ENCODE measurements at regions not wholly inside any gene's neighbourhood (a gene's known extent, or its start where the extent isn't known, plus 50 kb on each side); places are given as distances from the start of the nearest gene placed in this dataset.
"Not testable (repeated sequence)": the region's sequence is repeated elsewhere in the genome, so short reads cannot be mapped to it uniquely, and the experiment has no call there.

DNA sequence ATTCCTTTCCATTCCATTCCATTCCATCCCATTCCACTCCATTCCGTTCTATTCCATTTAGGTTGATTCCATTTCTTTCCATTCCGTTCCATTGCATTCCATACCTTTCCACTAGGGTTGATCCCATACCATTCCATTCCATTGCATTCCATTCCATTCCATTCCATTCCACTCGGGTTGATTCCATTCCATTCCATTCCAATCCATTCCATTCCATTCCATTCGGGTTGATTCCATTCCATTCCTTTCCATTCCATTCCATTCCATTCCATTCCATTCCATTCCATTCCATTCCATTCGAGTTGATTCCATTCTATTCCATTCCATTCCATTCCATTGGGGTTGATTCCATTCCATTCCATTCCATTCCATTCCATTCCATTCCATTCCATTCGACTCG is 161.1 kb downstream of the CWH43 start:
- H3F3A ChIP-seq (ENCODE audit: insufficient read depth, low read length, poor library complexity, severe bottlenecking); H3K9me2 ChIP-seq (ENCODE audit: insufficient read depth, low read length); H3K36me3 ChIP-seq (ENCODE audit: insufficient read depth, low read length); H3K27me3 ChIP-seq (ENCODE audit: insufficient read depth, low read depth, low read length); H3K79me2 ChIP-seq (replicated peaks; ENCODE audit: insufficient read depth, low read length); H4K20me1 ChIP-seq (ENCODE audit: insufficient read depth); H3K27ac ChIP-seq (ENCODE audit: low read length); H3K9ac ChIP-seq (ENCODE audit: low read length); H3K4me3 ChIP-seq (ENCODE audit: low read length); H2AFZ ChIP-seq (ENCODE audit: low read depth, low read length); H3K4me2 ChIP-seq (ENCODE audit: low read length): not testable (repeated sequence)
- peaks cover 48% of the 10 kb centered on the region for H3K9me3 ChIP-seq (ENCODE audit: low read length)

DNA sequence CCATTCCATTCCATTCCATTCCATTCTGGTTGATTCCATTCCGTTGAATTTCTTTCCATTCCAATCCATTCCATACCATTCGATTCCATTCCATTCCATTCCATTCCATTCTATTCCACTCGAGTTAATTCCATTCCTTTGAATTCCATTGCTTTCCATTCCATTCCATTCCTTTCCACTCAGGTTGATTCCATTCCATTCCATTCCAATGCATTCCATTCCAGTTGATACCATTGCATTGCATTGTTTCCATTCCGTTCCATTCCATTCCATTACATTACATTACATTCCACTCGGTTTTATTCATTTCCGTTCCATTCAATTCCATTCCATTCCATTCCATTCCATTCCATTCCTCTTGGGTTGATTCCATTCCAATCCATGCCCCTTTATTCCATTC is 161.5 kb downstream of the CWH43 start:
- not testable (repeated sequence) for H3K4me2 ChIP-seq (ENCODE audit: low read length); H4K20me1 ChIP-seq (ENCODE audit: insufficient read depth); H3K36me3 ChIP-seq (ENCODE audit: insufficient read depth, low read length); H3K27me3 ChIP-seq (ENCODE audit: insufficient read depth, low read depth, low read length); H3K27ac ChIP-seq (ENCODE audit: low read length); H3K9me2 ChIP-seq (ENCODE audit: insufficient read depth, low read length); H3K4me3 ChIP-seq (ENCODE audit: low read length); H2AFZ ChIP-seq (ENCODE audit: low read depth, low read length); H3K9ac ChIP-seq (ENCODE audit: low read length); H3F3A ChIP-seq (ENCODE audit: insufficient read depth, low read length, poor library complexity, severe bottlenecking); H3K79me2 ChIP-seq (replicated peaks; ENCODE audit: insufficient read depth, low read length)
- peaks cover 49% of the 10 kb centered on the region for H3K9me3 ChIP-seq (ENCODE audit: low read length)

DNA sequence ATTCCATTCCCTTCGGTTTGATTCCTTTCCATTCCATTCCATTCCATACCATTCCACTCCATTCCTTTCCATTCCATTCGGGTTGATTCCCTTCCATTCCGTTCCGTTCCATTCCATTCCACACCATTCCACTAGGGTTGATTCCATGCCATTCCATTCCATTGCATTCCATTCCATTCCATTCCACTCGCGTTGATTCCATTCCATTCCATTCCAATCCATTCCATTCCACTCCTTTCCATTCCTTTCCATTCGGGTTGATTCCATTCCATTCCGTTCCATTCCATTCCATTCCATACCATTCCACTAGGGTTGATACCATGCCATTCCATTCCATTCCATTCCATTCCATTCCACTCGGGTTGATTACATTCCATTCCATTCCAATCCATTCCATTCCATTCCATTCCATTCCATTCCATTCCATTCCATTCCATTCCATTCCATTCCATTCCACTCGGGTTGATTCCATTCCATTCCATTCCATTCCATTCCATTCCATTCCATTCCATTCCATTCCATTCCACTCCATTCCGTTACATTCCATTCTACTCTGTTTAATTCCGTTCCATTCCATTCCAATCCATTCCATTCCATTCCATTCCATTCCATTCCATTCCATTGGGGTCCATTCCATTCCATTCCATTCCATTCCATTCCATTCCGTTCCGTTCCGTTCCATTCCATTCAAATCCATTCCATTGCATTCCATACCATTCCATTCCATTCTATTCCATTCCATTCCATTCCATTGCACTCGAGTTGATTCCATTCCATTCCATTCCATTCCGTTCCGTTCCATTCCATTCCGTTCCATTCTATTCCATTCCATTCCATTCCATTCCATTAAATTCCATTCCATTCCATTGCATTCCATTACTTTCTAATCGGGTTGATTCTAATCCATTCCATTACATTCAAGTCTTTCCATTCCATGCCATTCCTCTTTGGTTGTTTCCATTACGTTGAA is 163.2 kb downstream of the CWH43 start:
- H3F3A ChIP-seq (ENCODE audit: insufficient read depth, low read length, poor library complexity, severe bottlenecking); H4K20me1 ChIP-seq (ENCODE audit: insufficient read depth); H3K79me2 ChIP-seq (replicated peaks; ENCODE audit: insufficient read depth, low read length); H3K9ac ChIP-seq (ENCODE audit: low read length); H3K36me3 ChIP-seq (ENCODE audit: insufficient read depth, low read length); H3K9me2 ChIP-seq (ENCODE audit: insufficient read depth, low read length); H2AFZ ChIP-seq (ENCODE audit: low read depth, low read length); H3K27ac ChIP-seq (ENCODE audit: low read length); H3K27me3 ChIP-seq (ENCODE audit: insufficient read depth, low read depth, low read length); H3K4me3 ChIP-seq (ENCODE audit: low read length); H3K4me2 ChIP-seq (ENCODE audit: low read length): not testable (repeated sequence)
- peaks cover 61% of the 10 kb centered on the region for H3K9me3 ChIP-seq (ENCODE audit: low read length)

DNA sequence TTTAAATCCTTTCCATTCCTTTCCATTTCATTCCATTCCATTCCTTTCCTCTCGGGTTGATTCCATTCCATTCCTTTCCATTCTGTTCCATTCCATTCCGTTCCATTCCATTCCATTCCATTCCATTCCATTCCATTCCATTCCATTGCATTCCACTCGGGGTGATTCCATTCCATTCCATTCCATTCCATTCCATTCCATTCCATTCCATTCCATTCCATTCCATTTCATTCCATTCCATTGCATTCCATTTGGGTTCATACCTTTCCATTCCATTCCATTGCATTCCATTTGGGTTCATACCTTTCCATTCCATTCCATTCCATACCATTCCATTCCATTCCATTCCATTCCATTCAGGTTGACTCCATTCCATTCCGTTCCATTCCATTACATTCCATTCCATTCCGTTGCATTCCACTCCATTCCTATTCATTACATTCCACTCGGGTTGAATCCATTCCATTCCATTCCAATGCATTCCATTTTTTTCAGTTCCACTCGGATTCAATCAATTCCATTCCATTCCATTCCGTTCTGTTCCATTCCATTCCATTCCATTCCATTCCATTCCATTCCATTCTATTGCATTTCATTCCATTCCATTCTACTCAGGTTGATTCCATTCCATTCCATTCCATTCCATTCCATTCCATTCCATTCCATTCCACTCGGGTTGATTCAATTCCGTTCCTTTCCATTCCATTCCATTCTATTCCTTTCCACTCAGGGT is 164.4 kb downstream of the CWH43 start:
- not testable (repeated sequence) for H2AFZ ChIP-seq (ENCODE audit: low read depth, low read length); H3F3A ChIP-seq (ENCODE audit: insufficient read depth, low read length, poor library complexity, severe bottlenecking); H3K27ac ChIP-seq (ENCODE audit: low read length); H3K4me2 ChIP-seq (ENCODE audit: low read length); H3K4me3 ChIP-seq (ENCODE audit: low read length); H3K9me2 ChIP-seq (ENCODE audit: insufficient read depth, low read length); H3K36me3 ChIP-seq (ENCODE audit: insufficient read depth, low read length); H4K20me1 ChIP-seq (ENCODE audit: insufficient read depth); H3K9ac ChIP-seq (ENCODE audit: low read length); H3K27me3 ChIP-seq (ENCODE audit: insufficient read depth, low read depth, low read length); H3K79me2 ChIP-seq (replicated peaks; ENCODE audit: insufficient read depth, low read length)
- peaks cover 64% of the 10 kb centered on the region for H3K9me3 ChIP-seq (ENCODE audit: low read length)

DNA sequence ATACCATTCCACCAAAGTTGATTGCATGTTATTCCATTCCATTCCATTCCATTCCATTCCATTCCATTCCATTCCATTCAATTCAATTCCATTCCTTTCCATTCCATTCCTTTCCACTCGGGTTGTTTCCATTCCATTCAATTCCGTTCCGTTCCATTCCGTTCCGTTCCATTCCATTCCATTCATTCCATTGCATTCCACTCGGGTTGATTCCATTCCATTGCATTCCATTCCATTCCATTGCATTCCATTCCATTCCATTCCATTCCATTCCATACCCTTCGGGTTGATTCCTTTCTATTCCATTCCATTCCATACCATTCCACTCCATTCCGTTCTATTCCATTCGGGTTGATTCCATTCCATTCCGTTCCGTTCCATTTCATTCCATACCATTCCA is 166.9 kb downstream of the CWH43 start:
- H3K9me3 ChIP-seq (ENCODE audit: low read length), result peaks cover 51% of the 10 kb centered on the region
- not testable (repeated sequence) for H3K27ac ChIP-seq (ENCODE audit: low read length); H3K27me3 ChIP-seq (ENCODE audit: insufficient read depth, low read depth, low read length); H3K79me2 ChIP-seq (replicated peaks; ENCODE audit: insufficient read depth, low read length); H3K9me2 ChIP-seq (ENCODE audit: insufficient read depth, low read length); H4K20me1 ChIP-seq (ENCODE audit: insufficient read depth); H3K4me3 ChIP-seq (ENCODE audit: low read length); H3F3A ChIP-seq (ENCODE audit: insufficient read depth, low read length, poor library complexity, severe bottlenecking); H3K36me3 ChIP-seq (ENCODE audit: insufficient read depth, low read length); H2AFZ ChIP-seq (ENCODE audit: low read depth, low read length); H3K4me2 ChIP-seq (ENCODE audit: low read length); H3K9ac ChIP-seq (ENCODE audit: low read length)

DNA sequence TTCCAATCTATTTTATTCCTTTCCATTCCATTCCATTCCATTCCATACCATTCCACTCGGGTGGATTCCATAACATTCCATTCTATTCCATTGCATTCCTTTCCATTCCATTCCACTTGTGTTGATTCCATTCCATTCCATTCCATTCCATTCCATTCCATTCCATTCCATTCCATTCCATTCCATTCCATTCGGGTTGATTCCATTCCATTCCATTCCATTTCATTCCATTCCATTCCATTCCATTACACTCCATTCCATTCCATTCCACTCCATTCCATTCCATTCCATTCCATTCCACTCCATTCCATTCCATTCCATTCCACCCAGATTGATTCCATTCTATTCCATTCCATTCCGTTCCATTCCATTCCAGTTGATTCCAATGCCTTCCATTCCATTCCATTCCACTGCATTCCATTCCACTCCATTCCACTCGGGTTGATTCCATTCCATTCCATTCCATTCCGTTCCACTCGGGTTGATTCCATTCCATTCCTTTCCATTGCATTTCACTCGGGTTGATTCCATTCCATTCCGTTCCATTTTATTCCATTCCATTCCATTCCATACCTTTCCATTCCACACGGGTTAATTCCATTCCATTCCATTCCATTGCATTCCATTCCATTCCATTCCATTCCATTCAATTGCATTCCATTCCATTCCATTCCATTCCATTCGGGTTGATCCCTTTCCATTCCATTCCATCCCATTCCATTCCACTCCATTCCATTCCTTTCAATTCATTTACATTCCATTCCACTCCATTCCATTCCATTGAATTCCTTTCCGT is 168.4 kb downstream of the CWH43 start:
- H4K20me1 ChIP-seq (ENCODE audit: insufficient read depth); H3K4me3 ChIP-seq (ENCODE audit: low read length); H3K79me2 ChIP-seq (replicated peaks; ENCODE audit: insufficient read depth, low read length); H2AFZ ChIP-seq (ENCODE audit: low read depth, low read length); H3K4me2 ChIP-seq (ENCODE audit: low read length); H3K27me3 ChIP-seq (ENCODE audit: insufficient read depth, low read depth, low read length); H3F3A ChIP-seq (ENCODE audit: insufficient read depth, low read length, poor library complexity, severe bottlenecking); H3K9me2 ChIP-seq (ENCODE audit: insufficient read depth, low read length); H3K27ac ChIP-seq (ENCODE audit: low read length); H3K9ac ChIP-seq (ENCODE audit: low read length); H3K36me3 ChIP-seq (ENCODE audit: insufficient read depth, low read length): not testable (repeated sequence)
- H3K9me3 ChIP-seq (ENCODE audit: low read length), result peaks cover 41% of the 10 kb centered on the region

DNA sequence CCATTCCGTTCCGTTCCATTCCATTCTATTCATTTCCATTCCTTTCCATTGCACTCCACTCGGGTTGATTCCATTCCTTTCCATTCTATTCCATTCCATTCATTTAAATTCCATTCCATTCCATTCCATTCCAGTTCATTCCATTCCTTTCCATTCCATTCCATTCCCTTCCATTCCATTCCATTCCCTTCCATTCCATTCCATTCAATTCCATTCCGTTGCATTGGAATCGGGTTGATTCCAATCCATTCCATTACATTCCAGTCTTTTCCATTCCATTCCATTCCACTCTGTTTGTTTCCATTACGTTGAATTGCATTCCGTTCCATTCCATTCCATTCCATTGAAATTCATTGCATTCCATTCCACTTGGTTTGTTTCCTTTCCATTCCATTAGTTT is 169.2 kb downstream of the CWH43 start:
- not testable (repeated sequence) for H2AFZ ChIP-seq (ENCODE audit: low read depth, low read length); H3K9me2 ChIP-seq (ENCODE audit: insufficient read depth, low read length); H3K36me3 ChIP-seq (ENCODE audit: insufficient read depth, low read length); H4K20me1 ChIP-seq (ENCODE audit: insufficient read depth); H3K27ac ChIP-seq (ENCODE audit: low read length); H3K27me3 ChIP-seq (ENCODE audit: insufficient read depth, low read depth, low read length); H3K4me3 ChIP-seq (ENCODE audit: low read length); H3K79me2 ChIP-seq (replicated peaks; ENCODE audit: insufficient read depth, low read length); H3K4me2 ChIP-seq (ENCODE audit: low read length); H3K9ac ChIP-seq (ENCODE audit: low read length); H3F3A ChIP-seq (ENCODE audit: insufficient read depth, low read length, poor library complexity, severe bottlenecking)
- H3K9me3 ChIP-seq (ENCODE audit: low read length), result peaks cover 35% of the 10 kb centered on the region

Measured in neural cell (in vitro differentiated cells).